GM21723 (cell line): ENCODE measurements at regions not wholly inside any gene's neighbourhood (a gene's known extent, or its start where the extent isn't known, plus 50 kb on each side); places are given as distances from the start of the nearest gene placed in this dataset.

Source experiments
- ATAC-seq: cut with Tn5 transposase; IDR thresholded peaks from one replicate; pipeline ENCODE4 v1.9.1; 2021; ENCODE audit warnings: mild to moderate bottlenecking, moderate library complexity; ENCODE audit not compliant: unreplicated experiment

GRCh38 chr1:63033211-63033610 lies 249.3 kb downstream of the ATG4C start:
- ATAC-seq = no peak

- no peak for ATAC-seq
Observed at GRCh38 chr1:63034256-63034655, 250.3 kb downstream of the ATG4C start.

GRCh38 chr1:63038586-63038985 lies 254.7 kb downstream of the ATG4C start:
- ATAC-seq = no peak

- no peak for ATAC-seq
Observed at GRCh38 chr1:63041660-63042059, 257.7 kb downstream of the ATG4C start.

- ATAC-seq = no peak
Observed at GRCh38 chr1:63042278-63042677, 258.3 kb downstream of the ATG4C start.

- ATAC-seq = no peak
Observed at GRCh38 chr1:63046539-63046938, 262.6 kb downstream of the ATG4C start.

- no peak for ATAC-seq
Observed at GRCh38 chr1:63049135-63049534, 265.2 kb downstream of the ATG4C start.

- no peak for ATAC-seq
Observed at GRCh38 chr1:63051356-63051755, 267.4 kb downstream of the ATG4C start.

- ATAC-seq = no peak
Observed at GRCh38 chr1:63051886-63052285, 268.0 kb downstream of the ATG4C start.

GRCh38 chr1:63054184-63054583 lies 268.2 kb upstream of the FOXD3 start:
- ATAC-seq = no peak

- ATAC-seq = no peak
Observed at GRCh38 chr1:63063367-63063766, 259.0 kb upstream of the FOXD3 start.

GRCh38 chr1:63064135-63064534 lies 258.2 kb upstream of the FOXD3 start:
- ATAC-seq = no peak

- ATAC-seq = no peak
Observed at GRCh38 chr1:63068626-63069025, 253.7 kb upstream of the FOXD3 start.

- no peak for ATAC-seq
Observed at GRCh38 chr1:63069214-63069613, 253.2 kb upstream of the FOXD3 start.

- no peak for ATAC-seq
Observed at GRCh38 chr1:63073309-63074306, 248.8 kb upstream of the FOXD3 start.

GRCh38 chr1:63074321-63074720 lies 248.0 kb upstream of the FOXD3 start:
- ATAC-seq = no peak

- ATAC-seq = no peak
Observed at GRCh38 chr1:63082766-63083165, 239.6 kb upstream of the FOXD3 start.

GRCh38 chr1:63087966-63088365 lies 234.4 kb upstream of the FOXD3 start:
- ATAC-seq = no peak

- no peak for ATAC-seq
Observed at GRCh38 chr1:63099188-63099587, 223.2 kb upstream of the FOXD3 start.

GRCh38 chr1:63101336-63101735 lies 221.0 kb upstream of the FOXD3 start:
- no peak for ATAC-seq

GRCh38 chr1:63103682-63104081 lies 218.7 kb upstream of the FOXD3 start:
- ATAC-seq = no peak

- no peak for ATAC-seq
Observed at GRCh38 chr1:63107066-63107465, 215.3 kb upstream of the FOXD3 start.

- ATAC-seq = no peak
Observed at GRCh38 chr1:63108206-63108605, 214.2 kb upstream of the FOXD3 start.
